Hepatocyte (in vitro differentiated cells): ENCODE measurements at regions not wholly inside any gene's neighbourhood (a gene's known extent, or its start where the extent isn't known, plus 50 kb on each side); places are given as distances from the start of the nearest gene placed in this dataset.

Experiments used
- DNase-seq: peaks from one replicate; pipeline ENCODE4 v3.0.0-alpha.2; 2016; ENCODE audit warnings: low spot score
- H2AFZ ChIP-seq: fragments of 200-600 bp; sonication (generic); 2 replicates; pipeline ENCODE4 v1.6.0; 2016; ENCODE audit warnings: antibody characterized with exemption, mild to moderate bottlenecking
- H3K27ac ChIP-seq: fragments of 200-600 bp; sonication (generic); 2 replicates; pipeline ENCODE4 v1.5.1; 2016; ENCODE audit warnings: mild to moderate bottlenecking
- H3K27me3 ChIP-seq: fragments of 200-600 bp; sonication (generic); 2 replicates; pipeline ENCODE4 v1.6.1; 2016
- H3K36me3 ChIP-seq: fragments of 200-600 bp; sonication (generic); replicated peaks from 2 replicates; pipeline ENCODE4 v1.5.1; 2016; ENCODE audit warnings: low read depth; ENCODE audit not compliant: insufficient read depth
- H3K4me1 ChIP-seq: fragments of 200-600 bp; sonication (generic); 2 replicates; pipeline ENCODE4 v1.5.1; 2016; ENCODE audit warnings: mild to moderate bottlenecking, moderate library complexity; ENCODE audit not compliant: insufficient read depth
- H3K4me2 ChIP-seq: fragments of 200-600 bp; sonication (generic); 2 replicates; pipeline ENCODE4 v1.6.0; 2016
- H3K4me3 ChIP-seq: fragments of 200-600 bp; sonication (generic); 2 replicates; pipeline ENCODE4 v1.5.1; 2016; ENCODE audit warnings: mild to moderate bottlenecking
- H3K79me2 ChIP-seq: fragments of 200-600 bp; sonication (generic); 2 replicates; pipeline ENCODE4 v1.6.0; 2017; ENCODE audit warnings: mild to moderate bottlenecking
- H3K9me2 ChIP-seq: fragments of 200-600 bp; sonication (generic); replicated peaks from 2 replicates; pipeline ENCODE4 v1.6.0; 2017; ENCODE audit warnings: mild to moderate bottlenecking; ENCODE audit not compliant: insufficient read depth
- H3K9me3 ChIP-seq: fragments of 200-600 bp; sonication (generic); 2 replicates; pipeline ENCODE4 v1.5.1; 2016; ENCODE audit warnings: low read depth, mild to moderate bottlenecking
- H4K20me1 ChIP-seq: fragments of 200-600 bp; sonication (generic); 2 replicates; pipeline ENCODE4 v1.6.0; 2016; ENCODE audit warnings: mild to moderate bottlenecking; ENCODE audit not compliant: insufficient read depth, poor library complexity, severe bottlenecking
- EZH2 ChIP-seq: fragments of 200-600 bp; sonication (generic); IDR thresholded peaks from 2 replicates; pipeline ENCODE4 v1.6.1; 2016; ENCODE audit warnings: antibody characterized with exemption, mild to moderate bottlenecking, borderline replicate concordance
- EZH2phosphoT487 ChIP-seq: fragments of 200-600 bp; sonication (generic); IDR thresholded peaks from one replicate; pipeline ENCODE4 v1.6.1; 2018; ENCODE audit warnings: antibody characterized with exemption, mild to moderate bottlenecking, low read depth, moderate library complexity; ENCODE audit not compliant: unreplicated experiment, severe bottlenecking
- WGBS: methylation state at CpG from one replicate; pipeline ENCODE4 v1.1.6; 2016; ENCODE audit warnings: low lambda C conversion rate; ENCODE audit errors: missing lambda C conversion rate; 5-methylcytosine and 5-hydroxymethylcytosine counted together
- TF ChIP-seq, protein P1 (sequence below): fragments of 200-600 bp; sonication (generic); IDR thresholded peaks from 2 replicates; pipeline ENCODE4 v1.5.1; 2016; ENCODE audit warnings: antibody characterized with exemption, mild to moderate bottlenecking; ENCODE audit not compliant: poor library complexity

DNA sequence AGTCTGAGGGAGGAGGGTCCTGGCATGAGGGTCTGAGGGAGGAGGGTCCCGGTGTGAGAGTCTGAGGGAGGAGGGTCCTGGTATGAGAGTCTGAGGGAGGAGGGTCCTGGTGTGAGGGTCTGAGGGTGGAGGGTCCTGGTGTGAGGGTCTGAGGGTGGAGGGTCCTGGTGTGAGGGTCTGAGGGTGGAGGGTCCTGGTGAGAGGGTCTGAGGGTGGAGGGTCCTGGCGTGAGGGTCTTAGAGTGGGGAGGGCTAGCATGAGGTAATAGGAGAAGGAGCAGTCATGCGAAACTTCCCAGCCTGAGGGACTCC is 194.8 kb downstream of the TEX29 start:
- TF ChIP-seq EZH2phosphoT487: no peak
- TF ChIP-seq EZH2: no peak
- DNase-seq: no peak
- Histone ChIP-seq H3K27me3 (peaks cover 10% of the 10 kb centered on the region), H3K4me1 (no peaks in the 10 kb centered on the region), H3K4me3 (no peak overlapping the region), H3K27ac (no peak overlapping the region), H3K9me2 (no peaks in the 10 kb centered on the region), H3K9me3 (no peaks in the 10 kb centered on the region), H4K20me1 (no peaks in the 10 kb centered on the region), H3K4me2 (no peak overlapping the region), H3K36me3 (no peaks in the 10 kb centered on the region), H2AFZ (no peak overlapping the region), H3K79me2 (no peaks in the 10 kb centered on the region)
- 80% methylated on average over 2 of the region's 3 CpGs for WGBS

DNA sequence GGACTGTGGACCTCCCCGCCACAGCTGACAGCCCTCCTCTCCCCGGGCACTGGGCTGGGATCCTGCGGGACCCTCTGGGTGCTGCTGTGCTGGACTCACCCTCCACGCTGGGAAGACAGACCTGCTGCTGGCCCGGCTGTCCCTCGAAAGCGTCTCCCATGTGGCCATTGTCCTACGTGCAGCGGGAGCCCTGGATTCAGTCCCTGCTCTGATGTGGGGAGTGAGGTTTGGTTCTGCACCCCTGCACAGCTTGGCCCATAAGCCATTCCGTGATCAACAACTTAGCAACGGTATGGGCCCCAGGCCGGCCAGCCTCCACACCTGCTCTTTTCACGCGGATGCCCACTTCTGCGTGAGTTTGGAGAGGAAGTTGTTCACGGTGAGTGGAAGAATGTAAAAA is 195.2 kb downstream of the TEX29 start:
- WGBS: 80% methylated on average over 16 of the region's 16 CpGs
- Histone ChIP-seq H3K27ac (no peak overlapping the region), H3K79me2 (no peaks in the 10 kb centered on the region), H3K4me1 (no peaks in the 10 kb centered on the region), H3K9me2 (no peaks in the 10 kb centered on the region), H3K9me3 (no peaks in the 10 kb centered on the region), H3K4me2 (no peak overlapping the region), H2AFZ (no peak overlapping the region), H3K36me3 (no peaks in the 10 kb centered on the region), H3K4me3 (no peak overlapping the region), H4K20me1 (no peaks in the 10 kb centered on the region), H3K27me3 (peaks cover 10% of the 10 kb centered on the region)
- TF ChIP-seq, protein P1, sequence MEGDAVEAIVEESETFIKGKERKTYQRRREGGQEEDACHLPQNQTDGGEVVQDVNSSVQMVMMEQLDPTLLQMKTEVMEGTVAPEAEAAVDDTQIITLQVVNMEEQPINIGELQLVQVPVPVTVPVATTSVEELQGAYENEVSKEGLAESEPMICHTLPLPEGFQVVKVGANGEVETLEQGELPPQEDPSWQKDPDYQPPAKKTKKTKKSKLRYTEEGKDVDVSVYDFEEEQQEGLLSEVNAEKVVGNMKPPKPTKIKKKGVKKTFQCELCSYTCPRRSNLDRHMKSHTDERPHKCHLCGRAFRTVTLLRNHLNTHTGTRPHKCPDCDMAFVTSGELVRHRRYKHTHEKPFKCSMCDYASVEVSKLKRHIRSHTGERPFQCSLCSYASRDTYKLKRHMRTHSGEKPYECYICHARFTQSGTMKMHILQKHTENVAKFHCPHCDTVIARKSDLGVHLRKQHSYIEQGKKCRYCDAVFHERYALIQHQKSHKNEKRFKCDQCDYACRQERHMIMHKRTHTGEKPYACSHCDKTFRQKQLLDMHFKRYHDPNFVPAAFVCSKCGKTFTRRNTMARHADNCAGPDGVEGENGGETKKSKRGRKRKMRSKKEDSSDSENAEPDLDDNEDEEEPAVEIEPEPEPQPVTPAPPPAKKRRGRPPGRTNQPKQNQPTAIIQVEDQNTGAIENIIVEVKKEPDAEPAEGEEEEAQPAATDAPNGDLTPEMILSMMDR: no peak
- no peak for TF ChIP-seq EZH2
- no peak for TF ChIP-seq EZH2phosphoT487
- DNase-seq: no peak

DNA sequence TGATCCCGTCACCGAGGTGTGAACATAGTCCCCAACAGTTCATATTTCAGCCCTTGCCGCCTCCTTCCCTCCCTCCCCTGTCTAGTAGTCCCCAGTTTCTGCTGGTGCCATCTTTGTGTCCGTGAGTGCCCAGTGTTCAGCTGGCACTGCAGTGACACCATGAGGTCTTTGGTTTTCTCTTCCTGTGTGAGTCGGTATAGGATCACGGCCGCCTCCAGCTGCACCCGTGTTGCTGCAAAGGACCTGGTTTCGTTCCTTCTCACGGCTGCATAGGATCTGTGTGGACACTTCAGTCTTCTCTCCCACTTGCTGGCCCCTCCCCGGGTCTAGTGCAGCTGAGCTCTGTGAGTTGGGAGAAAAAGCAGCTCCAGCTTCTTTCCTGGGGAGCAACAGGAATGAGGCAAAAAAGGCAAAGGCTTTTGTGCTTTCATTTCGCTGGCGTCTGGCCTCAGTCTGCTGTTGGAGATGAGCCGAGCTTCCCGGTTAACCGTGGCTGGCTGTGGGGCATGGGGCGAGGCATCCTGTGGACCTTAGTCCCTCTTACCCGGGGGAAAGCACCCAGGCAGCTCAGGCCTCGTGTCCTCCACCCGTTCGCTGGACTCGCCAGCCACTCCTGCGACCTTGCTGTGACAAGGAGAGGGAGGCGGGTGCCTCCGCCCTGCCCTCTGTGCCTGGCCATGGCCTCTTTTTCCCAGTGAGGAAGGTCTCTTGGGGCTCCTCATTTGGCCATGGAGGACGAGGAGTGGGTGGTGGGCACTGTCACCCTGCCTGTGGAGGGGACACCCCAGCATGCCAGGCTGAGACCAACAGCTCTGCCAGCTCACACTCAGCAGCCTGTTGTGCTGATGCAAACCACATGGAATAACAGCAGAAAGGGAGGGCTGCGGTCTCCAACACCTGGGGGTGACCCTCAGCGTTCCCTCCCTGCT is 196.5 kb downstream of the TEX29 start:
- no peaks in the 10 kb centered on the region for H3K9me2 ChIP-seq
- no peak overlapping the region for H2AFZ ChIP-seq
- no peaks in the 10 kb centered on the region for H3K36me3 ChIP-seq
- H4K20me1 ChIP-seq: no peaks in the 10 kb centered on the region
- 84% methylated on average over 28 of the region's 28 CpGs for WGBS
- H3K4me1 ChIP-seq: no peaks in the 10 kb centered on the region
- H3K27ac ChIP-seq: no peak overlapping the region
- no peak for DNase-seq
- no peak overlapping the region for H3K4me2 ChIP-seq
- no peak overlapping the region for H3K4me3 ChIP-seq
- no peaks in the 10 kb centered on the region for H3K9me3 ChIP-seq
- TF ChIP-seq EZH2 (no peak), EZH2phosphoT487 (no peak)
- TF ChIP-seq, protein P1: no peak
- H3K27me3 ChIP-seq: peaks cover 10% of the 10 kb centered on the region
- no peaks in the 10 kb centered on the region for H3K79me2 ChIP-seq

DNA sequence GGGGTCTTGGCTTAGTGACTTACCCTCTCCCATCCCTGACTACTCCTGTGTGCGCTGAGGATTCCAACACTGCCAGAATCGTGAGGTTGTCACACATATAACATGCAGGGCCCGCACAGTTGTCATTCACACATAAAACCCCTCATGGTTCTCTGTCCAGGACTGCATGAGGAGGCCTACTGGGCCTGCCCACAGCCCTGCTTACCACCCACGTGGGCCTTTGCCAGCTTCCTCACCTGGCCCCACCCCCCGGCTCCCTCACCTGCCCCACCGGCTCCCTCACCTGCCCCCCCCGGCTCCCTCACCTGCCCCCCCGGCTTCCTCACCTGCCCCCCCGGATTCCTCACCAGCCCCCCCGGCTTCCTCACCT is 197.2 kb downstream of the TEX29 start:
- no peak overlapping the region for H3K4me3 ChIP-seq
- H3K27ac ChIP-seq: no peak overlapping the region
- H3K4me2 ChIP-seq: no peak overlapping the region
- no peaks in the 10 kb centered on the region for H3K79me2 ChIP-seq
- DNase-seq: no peak
- H4K20me1 ChIP-seq: no peaks in the 10 kb centered on the region
- TF ChIP-seq EZH2 (no peak), EZH2phosphoT487 (no peak)
- TF ChIP-seq, protein P1: no peak
- peaks cover 10% of the 10 kb centered on the region for H3K27me3 ChIP-seq
- H3K9me2 ChIP-seq: no peaks in the 10 kb centered on the region
- no peaks in the 10 kb centered on the region for H3K36me3 ChIP-seq
- no peaks in the 10 kb centered on the region for H3K9me3 ChIP-seq
- no peaks in the 10 kb centered on the region for H3K4me1 ChIP-seq
- 93% methylated on average over 3 of the region's 10 CpGs for WGBS
- no peak overlapping the region for H2AFZ ChIP-seq
